IMR-90 (cell line): ENCODE measurements at regions not wholly inside any gene's neighbourhood (a gene's known extent, or its start where the extent isn't known, plus 50 kb on each side); places are given as distances from the start of the nearest gene placed in this dataset.

Experiments
- ATAC-seq: fragments of 200-7000 bp; cut with Tn5 transposase; 2 replicates; pipeline ENCODE4 v1.9.1; 2020; ENCODE audit warnings: low read depth, mild to moderate bottlenecking, moderate library complexity
- BruUV-seq: library from RNA; stranded (reverse); fragments of 400-500 nt; replicated peaks from 2 replicates; lab custom pipeline; 2021; lab: Mats Ljungman, UMichigan
- CTCF ChIA-PET: fragments of 300-600 bp; formaldehyde crosslinking; extraction: SDS; loops from one replicate; lab custom pipeline; 2021; ENCODE audit warnings: antibody characterized with exemption; lab: Yijun Ruan, JAX
- POLR2A ChIA-PET: fragments of 300-600 bp; sonication (Branson Sonifier 250); formaldehyde crosslinking; loops from one replicate; lab custom pipeline; 2022; ENCODE audit warnings: antibody characterized with exemption; ENCODE audit not compliant: unreplicated experiment; lab: Charles Lee
- DNase-seq: peaks from one replicate; pipeline ENCODE4 v3.0.0; 2013
- H2AFZ ChIP-seq: replicated peaks from 2 replicates; pipeline ENCODE3; 2013; ENCODE audit warnings: low read length, mild to moderate bottlenecking; ENCODE audit not compliant: poor library complexity
- H2AK5ac ChIP-seq: 2 replicates; pipeline ENCODE4 v1.6.1; 2013; ENCODE audit warnings: low read depth, low read length, inconsistent platforms
- H2AK9ac ChIP-seq: replicated peaks from 2 replicates; pipeline ENCODE3; 2013; ENCODE audit warnings: mild to moderate bottlenecking, low read depth, low read length, moderate library complexity; ENCODE audit not compliant: poor library complexity
- H2BK120ac ChIP-seq: 2 replicates; pipeline ENCODE4 v1.6.1; 2013; ENCODE audit warnings: low read depth, low read length, inconsistent platforms
- H2BK15ac ChIP-seq: 3 replicates; pipeline ENCODE4 v1.6.1; 2013; ENCODE audit warnings: low read depth, low read length, inconsistent platforms
- H2BK20ac ChIP-seq: 2 replicates; pipeline ENCODE4 v1.6.1; 2013; ENCODE audit warnings: low read depth, mild to moderate bottlenecking, inconsistent platforms, low read length, moderate library complexity
- H2BK5ac ChIP-seq: 2 replicates; pipeline ENCODE4 v1.6.1; 2013; ENCODE audit warnings: mild to moderate bottlenecking, low read depth, low read length, inconsistent platforms; ENCODE audit not compliant: poor library complexity, severe bottlenecking
- H3K14ac ChIP-seq: replicated peaks from 2 replicates; pipeline ENCODE4 v1.6.1; 2013; ENCODE audit warnings: low read depth, low read length, inconsistent platforms
- H3K18ac ChIP-seq: 2 replicates; pipeline ENCODE4 v1.6.1; 2013; ENCODE audit warnings: low read depth, low read length, control low read depth
- H3K23ac ChIP-seq: 2 replicates; pipeline ENCODE4 v1.6.1; 2013; ENCODE audit warnings: low read depth, low read length, inconsistent platforms
- H3K27ac ChIP-seq: 2 replicates; pipeline ENCODE4 v1.5.1; 2013; ENCODE audit warnings: mild to moderate bottlenecking, control low read depth, low read length; ENCODE audit not compliant: insufficient read depth
- H3K27me3 ChIP-seq: 2 replicates; pipeline ENCODE4 v1.6.1; 2013; ENCODE audit warnings: low read length; ENCODE audit not compliant: control insufficient read depth, insufficient read depth
- H3K36me3 ChIP-seq: 2 replicates; pipeline ENCODE4 v1.6.1; 2013; ENCODE audit warnings: low read length, mixed read lengths; ENCODE audit not compliant: control insufficient read depth, insufficient read depth
- H3K4ac ChIP-seq: 2 replicates; pipeline ENCODE4 v1.6.1; 2013; ENCODE audit warnings: low read depth, low read length, inconsistent platforms
- H3K4me1 ChIP-seq: 2 replicates; pipeline ENCODE4 v1.6.1; 2013; ENCODE audit warnings: low read length, mixed read lengths; ENCODE audit not compliant: control insufficient read depth, insufficient read depth
- H3K4me2 ChIP-seq: 2 replicates; pipeline ENCODE4 v1.6.1; 2013; ENCODE audit warnings: low read depth, mild to moderate bottlenecking, control low read depth, low read length, moderate library complexity
- H3K4me3 ChIP-seq: 2 replicates; pipeline ENCODE4 v1.5.1; 2013; ENCODE audit warnings: low read depth, mild to moderate bottlenecking, control low read depth, low read length, moderate library complexity; ENCODE audit not compliant: insufficient read depth
- H3K56ac ChIP-seq: 2 replicates; pipeline ENCODE4 v1.6.1; 2013; ENCODE audit warnings: low read length, inconsistent platforms; ENCODE audit not compliant: insufficient read depth; ENCODE audit errors: extremely low read depth
- H3K79me1 ChIP-seq, 2 experiments: 2 replicates each; pipeline ENCODE4 v1.6.1; 2013; ENCODE audit warnings: low read length in 2 of 2, inconsistent platforms in 1 of 2, low read depth in 1 of 2
- H3K9ac ChIP-seq: 2 replicates; pipeline ENCODE4 v1.6.1; 2013; ENCODE audit warnings: low read depth, low read length, control low read depth
- H3K9me1 ChIP-seq: 2 replicates; pipeline ENCODE4 v1.6.1; 2013; ENCODE audit warnings: low read length, inconsistent platforms; ENCODE audit not compliant: insufficient read depth
- H3K9me3 ChIP-seq: 2 replicates; pipeline ENCODE4 v1.6.1; 2013; ENCODE audit warnings: low read length; ENCODE audit not compliant: control insufficient read depth, insufficient read depth
- H4K20me1 ChIP-seq: 2 replicates; pipeline ENCODE4 v1.6.1; 2013; ENCODE audit warnings: low read length, inconsistent platforms; ENCODE audit not compliant: insufficient read depth
- H4K5ac ChIP-seq: 2 replicates; pipeline ENCODE4 v1.6.1; 2013; ENCODE audit warnings: mild to moderate bottlenecking, low read depth, low read length, control low read depth
- H4K8ac ChIP-seq, 2 experiments: 2 replicates each; pipeline ENCODE4 v1.6.1; 2013; ENCODE audit warnings: low read depth in 2 of 2, low read length in 2 of 2, control low read depth in 1 of 2, inconsistent platforms in 1 of 2
- H4K91ac ChIP-seq: 2 replicates; pipeline ENCODE4 v1.6.1; 2013; ENCODE audit warnings: low read depth, low read length, inconsistent platforms; ENCODE audit not compliant: insufficient read depth
- BHLHE40 ChIP-seq: fragments of 150-350 bp; IDR thresholded peaks from 2 replicates; pipeline ENCODE4 v1.6.1; 2016; ENCODE audit warnings: mild to moderate bottlenecking, low read depth, low read length
- CEBPB ChIP-seq: IDR thresholded peaks from 2 replicates; pipeline ENCODE4 v1.6.1; 2012; ENCODE audit warnings: low read depth, low read length, improper control_type of control experiment
- CHD1 ChIP-seq: IDR thresholded peaks from 2 replicates; pipeline ENCODE4 v1.6.1; 2012; ENCODE audit warnings: low read depth, low read length, improper control_type of control experiment
- CTCF ChIP-seq: conservative IDR thresholded peaks from 2 replicates; pipeline ENCODE4 v1.5.1; 2012; ENCODE audit warnings: mild to moderate bottlenecking, low read depth, low read length, improper control_type of control experiment
- NFE2L2 ChIP-seq: fragments of 150-350 bp; IDR thresholded peaks from 2 replicates; pipeline ENCODE4 v1.6.1; 2016; ENCODE audit warnings: low read depth, mild to moderate bottlenecking, low read length
- POLR2A ChIP-seq: IDR thresholded peaks from 2 replicates; pipeline ENCODE4 v1.6.1; 2012; ENCODE audit warnings: mild to moderate bottlenecking, low read depth, low read length
- RAD21 ChIP-seq: IDR thresholded peaks from 2 replicates; pipeline ENCODE4 v1.6.1; 2012; ENCODE audit warnings: low read length, improper control_type of control experiment
- RFX5 ChIP-seq: IDR thresholded peaks from 2 replicates; pipeline ENCODE4 v1.8.0; 2012; ENCODE audit warnings: low read depth, mild to moderate bottlenecking, low read length, moderate library complexity
- WGBS, 2 experiments: methylation state at CpG; one replicate each; pipeline versions ENCODE4 v1.1.5 to v1.1.7; 2013; ENCODE audit warnings: missing lambda C conversion rate in 2 of 2; ENCODE audit not compliant: insufficient read length in 1 of 2; ENCODE audit errors: extremely low coverage in 2 of 2; 5-methylcytosine and 5-hydroxymethylcytosine counted together
- dilution Hi-C: fragments of 300-500 bp; cut with HindIII; formaldehyde crosslinking; loops from one replicate; pipeline ENCODE4 v1.14.3; 2018; ENCODE audit warnings: low sequenced_read_pairs; ENCODE audit not compliant: unreplicated experiment
- in situ Hi-C: fragments of 300-500 bp; cut with MboI; formaldehyde crosslinking; loops from 3 replicates; pipeline ENCODE4 v1.14.3; 2019; ENCODE audit warnings: low sequenced_read_pairs, inconsistent platforms, mixed read lengths
- intact Hi-C: fragments of 100-400 bp; cut with micrococcal nuclease; formaldehyde crosslinking; loops from 2 replicates; pipeline ENCODE4 v1.10.0; 2022

- no peaks in the 10 kb centered on the region; the same call in 1 of the 2 replicates for H3K27me3 ChIP-seq
- no peaks in the 10 kb centered on the region for H3K9me1 ChIP-seq
- 57% methylated on average over 1 of the region's 3 CpGs; no CpG with 5 or more reads in 1 of the 2 experiments for WGBS, 2 experiments
- H2BK120ac ChIP-seq, result no peak overlapping the region
- no peaks in the 10 kb centered on the region for H3K4me1 ChIP-seq
- no peak overlapping the region for H4K5ac ChIP-seq
- DNase-seq, result no peak
- no peak overlapping the region for H2BK15ac ChIP-seq
- H3K79me1 ChIP-seq, result no peaks in the 10 kb centered on the region
- BruUV-seq, result no TSS peak
- H3K18ac ChIP-seq, result no peak overlapping the region
- no peak overlapping the region for H3K4ac ChIP-seq
- H2BK20ac ChIP-seq, result no peak overlapping the region
- no peak overlapping the region for H2AK9ac ChIP-seq
- dilution Hi-C loops (no loop called here), in situ Hi-C loops (no loop called here), intact Hi-C loops (no loop called here)
- no peak for ATAC-seq
- H3K4me3 ChIP-seq, result no peak overlapping the region
- no peaks in the 10 kb centered on the region for H3K36me3 ChIP-seq
- H3K23ac ChIP-seq, result no peak overlapping the region
- no peak overlapping the region for H3K14ac ChIP-seq
- no peak overlapping the region for H3K27ac ChIP-seq
- H4K91ac ChIP-seq, result no peak overlapping the region
- H2AFZ ChIP-seq, result no peak overlapping the region
- no peak overlapping the region for H2BK5ac ChIP-seq
- H3K56ac ChIP-seq, result no peak overlapping the region
- TF ChIP-seq CHD1 (no peak), RAD21 (no peak), CTCF (no peak), CEBPB (no peak), NFE2L2 (no peak), RFX5 (no peak), POLR2A (no peak), BHLHE40 (no peak)
- H4K20me1 ChIP-seq, result no peaks in the 10 kb centered on the region
- no peaks in the 10 kb centered on the region for H3K9me3 ChIP-seq
- ChIA-PET POLR2A (no interaction called here), CTCF (no interaction called here)
- no peak overlapping the region for H4K8ac ChIP-seq
- no peak overlapping the region for H2AK5ac ChIP-seq
- H3K4me2 ChIP-seq, result no peak overlapping the region
- H3K9ac ChIP-seq, result no peak overlapping the region
Measured at GRCh38 chr20:54291339-54292010, 83.6 kb downstream of the PFDN4 start.
